HCT116 (cell line): ENCODE measurements at regions not wholly inside any gene's neighbourhood (a gene's known extent, or its start where the extent isn't known, plus 50 kb on each side); places are given as distances from the start of the nearest gene placed in this dataset.

Experiments used
- ATAC-seq: fragments of 200-7000 bp; cut with Tn5 transposase; 2 replicates; pipeline ENCODE4 v1.9.1; 2020; ENCODE audit warnings: mild to moderate bottlenecking, moderate library complexity
- BruUV-seq: library from RNA; stranded (reverse); fragments of 400-500 nt; replicated peaks from 2 replicates; lab custom pipeline; 2021; lab: Mats Ljungman, UMichigan
- CTCF ChIA-PET: fragments of 300-600 bp; sonication (Branson Sonifier 250); formaldehyde crosslinking; loops from one replicate; lab custom pipeline; 2021; ENCODE audit warnings: antibody characterized with exemption; lab: Charles Lee
- POLR2A ChIA-PET: fragments of 300-600, 350-600 bp; sonication (Branson Sonifier 250); formaldehyde crosslinking; loops from one replicate; lab custom pipeline; 2021; ENCODE audit warnings: antibody characterized with exemption; lab: Charles Lee
- RAD21 ChIA-PET, 2 experiments: fragments of 300-600 bp; sonication (Branson Sonifier 250); formaldehyde crosslinking; loops; one replicate each; lab custom pipeline; 2023; ENCODE audit warnings: low total read pairs in 2 of 2; ENCODE audit not compliant: uncharacterized antibody in 2 of 2, unreplicated experiment in 2 of 2, low non-redundant PET in 1 of 2; lab: Charles Lee
- DNase-seq: peaks from one replicate; pipeline ENCODE4 v3.0.0-alpha.2; 2010; ENCODE audit warnings: low read depth, low spot score
- H2AFZ ChIP-seq: fragments of 200-600 bp; shearing (Covaris generic), sonication (generic); 2 replicates; pipeline ENCODE4 v1.6.1; 2017; ENCODE audit warnings: low read depth, mixed run types, mixed read lengths, antibody characterized with exemption, low read length; ENCODE audit not compliant: poor library complexity, severe bottlenecking
- H3K27ac ChIP-seq: 2 replicates; pipeline ENCODE4 v1.5.1; 2012; ENCODE audit warnings: low read depth, low read length
- H3K27me3 ChIP-seq: fragments of 200-600 bp; sonication (generic); 2 replicates; pipeline ENCODE4 v1.6.1; 2016; ENCODE audit warnings: mixed run types, low read length, mixed read lengths; ENCODE audit not compliant: insufficient read depth
- H3K36me3 ChIP-seq, 2 experiments: fragments of 200-500 bp in 1 of 2; fragments of 200-600 bp in 1 of 2; sonication (Bioruptor generic) in 1 of 2; sonication (generic) in 1 of 2; 2 replicates each; pipeline versions ENCODE4 v1.5.1 to v1.6.1; 2014 to 2016; ENCODE audit warnings: low read length in 2 of 2, inconsistent platforms in 1 of 2, mixed read lengths in 1 of 2, mixed run types in 1 of 2; ENCODE audit not compliant: insufficient read depth in 2 of 2, control insufficient read depth in 1 of 2
- H3K4me1 ChIP-seq, 2 experiments: fragments of 200-600 bp in 1 of 2; sonication (generic) in 1 of 2; 2 replicates each; pipeline versions ENCODE4 v1.5.1 to v1.6.1; 2012 to 2017; ENCODE audit warnings: low read length in 2 of 2, inconsistent platforms in 1 of 2, mild to moderate bottlenecking in 1 of 2, mixed read lengths in 1 of 2, mixed run types in 1 of 2, moderate library complexity in 1 of 2; ENCODE audit not compliant: insufficient read depth in 2 of 2, control insufficient read depth in 1 of 2
- H3K4me2 ChIP-seq: fragments of 200-600 bp; sonication (generic); 2 replicates; pipeline ENCODE4 v1.6.1; 2017; ENCODE audit warnings: mixed run types, low read length, mixed read lengths
- H3K4me3 ChIP-seq, 2 experiments: fragments of 200-600 bp in 1 of 2; sonication (generic) in 1 of 2; replicated peaks in 1 of 2; 2 replicates each; pipeline ENCODE4 v1.5.1; 2011 to 2016; ENCODE audit warnings: low read length in 2 of 2, control low read depth in 1 of 2, low read depth in 1 of 2, mild to moderate bottlenecking in 1 of 2, mixed read lengths in 1 of 2, mixed run types in 1 of 2
- H3K79me2 ChIP-seq: fragments of 200-600 bp; sonication (generic); 2 replicates; pipeline ENCODE4 v1.6.1; 2017; ENCODE audit warnings: mild to moderate bottlenecking, mixed run types, low read length, moderate library complexity, mixed read lengths; ENCODE audit not compliant: insufficient read depth
- H3K9ac ChIP-seq: fragments of 200-600 bp; sonication (generic); 2 replicates; pipeline ENCODE4 v1.6.1; 2016; ENCODE audit warnings: low read length, mixed read lengths
- H3K9me2 ChIP-seq: fragments of 200-600 bp; sonication (generic), shearing (Covaris generic); 2 replicates; pipeline ENCODE4 v1.6.1; 2017; ENCODE audit warnings: mixed run types, mild to moderate bottlenecking, moderate library complexity; ENCODE audit not compliant: insufficient read depth
- H3K9me3 ChIP-seq, 2 experiments: fragments of 200-500 bp in 1 of 2; fragments of 200-600 bp in 1 of 2; sonication (Bioruptor generic) in 1 of 2; sonication (generic) in 1 of 2; 2 replicates each; pipeline ENCODE4 v1.6.1; 2014 to 2017; ENCODE audit warnings: low read length in 2 of 2, mixed read lengths in 2 of 2, inconsistent platforms in 1 of 2, low read depth in 1 of 2, mild to moderate bottlenecking in 1 of 2, mixed run types in 1 of 2, moderate library complexity in 1 of 2; ENCODE audit not compliant: control insufficient read depth in 1 of 2, insufficient read depth in 1 of 2
- H4K20me1 ChIP-seq: fragments of 200-600 bp; sonication (generic), shearing (Covaris generic); 2 replicates; pipeline ENCODE4 v1.6.1; 2017; ENCODE audit warnings: mixed run types, mild to moderate bottlenecking, moderate library complexity; ENCODE audit not compliant: insufficient read depth
- CBX3 ChIP-seq: IDR thresholded peaks from 2 replicates; pipeline ENCODE4 v1.6.1; 2012; ENCODE audit warnings: low read depth
- ELF1 ChIP-seq: IDR thresholded peaks from 2 replicates; pipeline ENCODE4 v1.6.1; 2012; ENCODE audit warnings: low read depth, borderline replicate concordance
- EZH2phosphoT487 ChIP-seq: fragments of 200-600 bp; IDR thresholded peaks from 2 replicates; pipeline ENCODE4 v1.6.1; 2018; ENCODE audit warnings: antibody characterized with exemption, borderline replicate concordance
- FOSL1 ChIP-seq: IDR thresholded peaks from 2 replicates; pipeline ENCODE4 v1.6.1; 2012; ENCODE audit warnings: low read depth
- POLR2AphosphoS5 ChIP-seq: IDR thresholded peaks from 2 replicates; pipeline ENCODE4 v1.6.1; 2011; ENCODE audit warnings: mild to moderate bottlenecking, low read depth, low read length, moderate library complexity
- RAD21 ChIP-seq: IDR thresholded peaks from 2 replicates; pipeline ENCODE4 v1.6.1; 2012; ENCODE audit warnings: low read depth, mild to moderate bottlenecking
- SRF ChIP-seq: IDR thresholded peaks from 2 replicates; pipeline ENCODE4 v1.6.1; 2012; ENCODE audit warnings: low read depth
- YY1 ChIP-seq: IDR thresholded peaks from 2 replicates; pipeline ENCODE4 v1.6.1; 2011; ENCODE audit warnings: low read length, low read depth, moderate library complexity, mild to moderate bottlenecking; ENCODE audit not compliant: insufficient replicate concordance; ENCODE audit errors: extremely low read depth
- ZFX ChIP-seq: fragments of 450-650 bp; IDR thresholded peaks from 2 replicates; pipeline ENCODE4 v1.6.1; 2017
- ZNF274 ChIP-seq: fragments of 200-500 bp; sonication (Bioruptor generic); IDR thresholded peaks from 2 replicates; pipeline ENCODE4 v1.6.1; 2014; ENCODE audit warnings: mild to moderate bottlenecking, low read depth, low read length, inconsistent platforms
- intact Hi-C: fragments of 100-400 bp; cut with micrococcal nuclease; formaldehyde crosslinking; loops from 2 replicates; pipeline ENCODE4 v1.10.0; 2022
- TF ChIP-seq, protein P1 (sequence below): IDR thresholded peaks from 2 replicates; pipeline ENCODE4 v1.6.1; 2012
- TF ChIP-seq, protein P2 (sequence below): IDR thresholded peaks from 2 replicates; pipeline ENCODE4 v1.6.1; 2012
- TF ChIP-seq, protein P3 (sequence below): IDR thresholded peaks from 2 replicates; pipeline ENCODE4 v1.6.1; 2012; ENCODE audit warnings: low read depth
- TF ChIP-seq, protein P4 (sequence below), 3 experiments: fragments of 200-600 bp in 1 of 3; sonication (generic) in 1 of 3; IDR thresholded peaks in 2 of 3; conservative IDR thresholded peaks in 1 of 3; 2 replicates each; pipeline ENCODE4 v1.5.1; 2012 to 2017; ENCODE audit warnings: low read depth in 2 of 3, low read length in 2 of 3, antibody characterized with exemption in 1 of 3, borderline replicate concordance in 1 of 3, control low read depth in 1 of 3, mild to moderate bottlenecking in 1 of 3, mixed read lengths in 1 of 3, mixed run types in 1 of 3, moderate library complexity in 1 of 3; ENCODE audit not compliant: insufficient read depth in 1 of 3
- TF ChIP-seq, protein P5 (sequence below): IDR thresholded peaks from 2 replicates; pipeline ENCODE4 v1.6.1; 2011; ENCODE audit warnings: mild to moderate bottlenecking, low read length, moderate library complexity; ENCODE audit not compliant: insufficient replicate concordance; ENCODE audit errors: extremely low read depth

DNA sequence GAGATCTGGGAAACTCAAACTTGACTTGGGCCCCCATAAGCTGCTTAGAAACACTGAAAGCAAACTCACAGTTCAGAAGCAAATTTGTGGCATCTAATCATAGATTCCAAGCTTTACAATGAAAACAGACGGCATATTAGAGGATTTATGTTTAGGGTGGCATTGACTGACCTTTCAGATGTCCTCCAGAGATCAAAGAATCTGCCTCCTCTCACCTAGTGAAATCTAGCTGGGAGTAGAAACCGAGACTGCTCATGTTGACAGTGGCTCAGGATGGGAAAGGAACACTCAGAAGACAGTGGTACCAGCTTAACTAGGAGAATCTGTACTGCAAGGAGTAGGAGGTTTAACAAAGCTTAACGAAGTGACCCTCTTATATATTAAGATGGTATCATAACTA lies 345.0 kb downstream of the GXYLT1 start:
- ChIA-PET POLR2A (no interaction called here), RAD21 (no interaction called here), CTCF (no interaction called here)
- Histone ChIP-seq H3K36me3 (no peaks in the 10 kb centered on the region), H2AFZ (no peak overlapping the region), H3K9me2 (no peaks in the 10 kb centered on the region; the same call in 1 of the 2 replicates), H3K9me3 (no peaks in the 10 kb centered on the region), H3K79me2 (no peaks in the 10 kb centered on the region), H3K27ac (no peak overlapping the region), H3K4me2 (no peak overlapping the region), H3K4me3 (no peak overlapping the region), H3K4me1 (no peaks in the 10 kb centered on the region), H3K9ac (no peak overlapping the region), H3K27me3 (no peaks in the 10 kb centered on the region), H4K20me1 (no peaks in the 10 kb centered on the region)
- intact Hi-C loops, result loop anchor here (10.0 kb wide), 1 partner anchor 525 kb away; no protein-coding TSS in a partner anchor
- no peak for TF ChIP-seq POLR2AphosphoS5
- no peak for TF ChIP-seq CBX3
- TF ChIP-seq ZNF274, result no peak
- TF ChIP-seq ELF1, result no peak
- no peak for TF ChIP-seq RAD21
- TF ChIP-seq, protein P1, sequence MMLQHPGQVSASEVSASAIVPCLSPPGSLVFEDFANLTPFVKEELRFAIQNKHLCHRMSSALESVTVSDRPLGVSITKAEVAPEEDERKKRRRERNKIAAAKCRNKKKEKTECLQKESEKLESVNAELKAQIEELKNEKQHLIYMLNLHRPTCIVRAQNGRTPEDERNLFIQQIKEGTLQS, result no peak
- no peak for TF ChIP-seq YY1
- TF ChIP-seq, protein P2, sequence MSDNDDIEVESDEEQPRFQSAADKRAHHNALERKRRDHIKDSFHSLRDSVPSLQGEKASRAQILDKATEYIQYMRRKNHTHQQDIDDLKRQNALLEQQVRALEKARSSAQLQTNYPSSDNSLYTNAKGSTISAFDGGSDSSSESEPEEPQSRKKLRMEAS, result no peak
- TF ChIP-seq EZH2phosphoT487, result no peak
- no peak for TF ChIP-seq SRF
- TF ChIP-seq, protein P3, sequence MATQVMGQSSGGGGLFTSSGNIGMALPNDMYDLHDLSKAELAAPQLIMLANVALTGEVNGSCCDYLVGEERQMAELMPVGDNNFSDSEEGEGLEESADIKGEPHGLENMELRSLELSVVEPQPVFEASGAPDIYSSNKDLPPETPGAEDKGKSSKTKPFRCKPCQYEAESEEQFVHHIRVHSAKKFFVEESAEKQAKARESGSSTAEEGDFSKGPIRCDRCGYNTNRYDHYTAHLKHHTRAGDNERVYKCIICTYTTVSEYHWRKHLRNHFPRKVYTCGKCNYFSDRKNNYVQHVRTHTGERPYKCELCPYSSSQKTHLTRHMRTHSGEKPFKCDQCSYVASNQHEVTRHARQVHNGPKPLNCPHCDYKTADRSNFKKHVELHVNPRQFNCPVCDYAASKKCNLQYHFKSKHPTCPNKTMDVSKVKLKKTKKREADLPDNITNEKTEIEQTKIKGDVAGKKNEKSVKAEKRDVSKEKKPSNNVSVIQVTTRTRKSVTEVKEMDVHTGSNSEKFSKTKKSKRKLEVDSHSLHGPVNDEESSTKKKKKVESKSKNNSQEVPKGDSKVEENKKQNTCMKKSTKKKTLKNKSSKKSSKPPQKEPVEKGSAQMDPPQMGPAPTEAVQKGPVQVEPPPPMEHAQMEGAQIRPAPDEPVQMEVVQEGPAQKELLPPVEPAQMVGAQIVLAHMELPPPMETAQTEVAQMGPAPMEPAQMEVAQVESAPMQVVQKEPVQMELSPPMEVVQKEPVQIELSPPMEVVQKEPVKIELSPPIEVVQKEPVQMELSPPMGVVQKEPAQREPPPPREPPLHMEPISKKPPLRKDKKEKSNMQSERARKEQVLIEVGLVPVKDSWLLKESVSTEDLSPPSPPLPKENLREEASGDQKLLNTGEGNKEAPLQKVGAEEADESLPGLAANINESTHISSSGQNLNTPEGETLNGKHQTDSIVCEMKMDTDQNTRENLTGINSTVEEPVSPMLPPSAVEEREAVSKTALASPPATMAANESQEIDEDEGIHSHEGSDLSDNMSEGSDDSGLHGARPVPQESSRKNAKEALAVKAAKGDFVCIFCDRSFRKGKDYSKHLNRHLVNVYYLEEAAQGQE, result no peak
- TF ChIP-seq, protein P4, sequence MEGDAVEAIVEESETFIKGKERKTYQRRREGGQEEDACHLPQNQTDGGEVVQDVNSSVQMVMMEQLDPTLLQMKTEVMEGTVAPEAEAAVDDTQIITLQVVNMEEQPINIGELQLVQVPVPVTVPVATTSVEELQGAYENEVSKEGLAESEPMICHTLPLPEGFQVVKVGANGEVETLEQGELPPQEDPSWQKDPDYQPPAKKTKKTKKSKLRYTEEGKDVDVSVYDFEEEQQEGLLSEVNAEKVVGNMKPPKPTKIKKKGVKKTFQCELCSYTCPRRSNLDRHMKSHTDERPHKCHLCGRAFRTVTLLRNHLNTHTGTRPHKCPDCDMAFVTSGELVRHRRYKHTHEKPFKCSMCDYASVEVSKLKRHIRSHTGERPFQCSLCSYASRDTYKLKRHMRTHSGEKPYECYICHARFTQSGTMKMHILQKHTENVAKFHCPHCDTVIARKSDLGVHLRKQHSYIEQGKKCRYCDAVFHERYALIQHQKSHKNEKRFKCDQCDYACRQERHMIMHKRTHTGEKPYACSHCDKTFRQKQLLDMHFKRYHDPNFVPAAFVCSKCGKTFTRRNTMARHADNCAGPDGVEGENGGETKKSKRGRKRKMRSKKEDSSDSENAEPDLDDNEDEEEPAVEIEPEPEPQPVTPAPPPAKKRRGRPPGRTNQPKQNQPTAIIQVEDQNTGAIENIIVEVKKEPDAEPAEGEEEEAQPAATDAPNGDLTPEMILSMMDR (IDR thresholded peaks at IDR 0.05 in 2 of 3, conservative IDR thresholded peaks at IDR 0.05 in 1 of 3; ENCODE audit: borderline replicate concordance in 1 of 3, insufficient read depth in 1 of 3, low read depth in 2 of 3, low read length in 2 of 3), result no peak
- TF ChIP-seq, protein P5, sequence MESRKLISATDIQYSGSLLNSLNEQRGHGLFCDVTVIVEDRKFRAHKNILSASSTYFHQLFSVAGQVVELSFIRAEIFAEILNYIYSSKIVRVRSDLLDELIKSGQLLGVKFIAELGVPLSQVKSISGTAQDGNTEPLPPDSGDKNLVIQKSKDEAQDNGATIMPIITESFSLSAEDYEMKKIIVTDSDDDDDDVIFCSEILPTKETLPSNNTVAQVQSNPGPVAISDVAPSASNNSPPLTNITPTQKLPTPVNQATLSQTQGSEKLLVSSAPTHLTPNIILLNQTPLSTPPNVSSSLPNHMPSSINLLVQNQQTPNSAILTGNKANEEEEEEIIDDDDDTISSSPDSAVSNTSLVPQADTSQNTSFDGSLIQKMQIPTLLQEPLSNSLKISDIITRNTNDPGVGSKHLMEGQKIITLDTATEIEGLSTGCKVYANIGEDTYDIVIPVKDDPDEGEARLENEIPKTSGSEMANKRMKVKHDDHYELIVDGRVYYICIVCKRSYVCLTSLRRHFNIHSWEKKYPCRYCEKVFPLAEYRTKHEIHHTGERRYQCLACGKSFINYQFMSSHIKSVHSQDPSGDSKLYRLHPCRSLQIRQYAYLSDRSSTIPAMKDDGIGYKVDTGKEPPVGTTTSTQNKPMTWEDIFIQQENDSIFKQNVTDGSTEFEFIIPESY, result no peak
- no peak for TF ChIP-seq ZFX
- TF ChIP-seq FOSL1, result no peak
- no peak for DNase-seq
- no TSS peak for BruUV-seq
- no peak for ATAC-seq
